NB4 (cell line): ENCODE measurements at regions not wholly inside any gene's neighbourhood (a gene's known extent, or its start where the extent isn't known, plus 50 kb on each side); places are given as distances from the start of the nearest gene placed in this dataset.

Source experiments
- CTCF ChIP-seq: IDR thresholded peaks from one replicate; pipeline ENCODE4 v1.5.1; 2012; ENCODE audit warnings: low read depth, low read length
- POLR2A ChIP-seq: IDR thresholded peaks from 2 replicates; pipeline ENCODE4 v1.6.1; 2011; ENCODE audit warnings: mild to moderate bottlenecking; ENCODE audit not compliant: insufficient read length; ENCODE audit errors: extremely low read depth

- TF ChIP-seq CTCF: no peak
- TF ChIP-seq POLR2A: no peak
Observed at GRCh38 chr3:144175644-144176425, 204.2 kb downstream of the DIPK2A start.
